GM04503 (cell line): ENCODE measurements at regions not wholly inside any gene's neighbourhood (a gene's known extent, or its start where the extent isn't known, plus 50 kb on each side); places are given as distances from the start of the nearest gene placed in this dataset.
A peak's percentile ranks its signal among the peaks of the same experiment; 100 is the strongest.
"Not testable (repeated sequence)": the region's sequence is repeated elsewhere in the genome, so short reads cannot be mapped to it uniquely, and the experiment has no call there.

Experiments
- DNase-seq: peaks from one replicate; pipeline ENCODE4 v3.0.0-alpha.2; 2012; ENCODE audit warnings: low read depth

DNA sequence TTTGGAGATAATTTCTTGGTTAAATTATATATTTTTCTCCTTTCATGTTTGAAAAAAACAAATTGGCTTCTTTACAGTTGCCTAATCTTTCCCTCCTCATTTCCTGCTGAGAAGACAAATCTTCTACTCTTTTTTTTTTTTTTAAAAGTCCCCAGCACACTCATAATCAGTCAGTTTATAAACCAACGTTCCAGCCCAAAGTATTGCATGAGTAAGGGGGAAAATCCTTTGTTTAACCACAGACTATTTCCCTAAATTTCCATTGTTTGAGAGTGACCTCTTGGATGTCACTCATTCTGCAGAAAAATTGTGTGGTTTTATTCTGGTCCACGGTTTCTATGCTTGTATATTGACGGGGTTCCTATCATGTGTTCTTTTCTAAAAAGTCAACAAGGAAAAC is 55.1 kb upstream of the TLR4 start:
- no peak for DNase-seq

DNA sequence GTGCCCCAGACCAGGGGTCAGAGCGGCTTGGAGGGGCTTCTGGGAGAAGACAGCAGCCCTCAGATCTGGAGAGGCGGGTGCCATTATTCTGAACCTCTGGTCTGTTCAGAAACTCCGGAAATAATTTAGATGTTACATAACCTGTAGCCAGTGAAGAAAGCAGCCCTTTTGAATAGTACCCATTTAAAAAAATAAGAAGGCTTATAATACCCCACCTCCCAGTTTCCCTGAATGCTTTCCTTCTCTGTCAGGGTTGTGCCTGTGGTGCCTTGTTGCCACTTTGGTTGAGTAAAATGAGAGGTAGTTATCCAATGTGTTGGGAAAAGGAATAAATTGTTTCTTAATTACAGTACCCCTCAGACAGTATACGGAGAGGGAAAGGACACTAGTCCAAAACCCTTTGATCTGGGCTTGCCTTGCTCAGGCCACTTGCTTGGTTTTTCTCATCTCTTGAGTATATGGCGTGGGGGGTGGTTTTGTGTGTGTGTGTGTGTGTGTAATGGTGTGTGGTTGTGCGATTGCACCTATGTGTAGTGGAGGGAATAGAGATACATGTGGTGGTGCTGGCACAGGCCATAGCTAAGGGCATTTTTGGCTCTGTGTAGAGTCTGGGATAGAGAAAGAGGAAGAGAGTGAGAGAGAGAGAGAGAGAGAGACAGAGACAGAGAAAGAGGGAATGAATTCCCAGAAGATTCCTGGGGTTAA is 59.1 kb upstream of the TLR4 start:
- DNase-seq, result no peak

DNA sequence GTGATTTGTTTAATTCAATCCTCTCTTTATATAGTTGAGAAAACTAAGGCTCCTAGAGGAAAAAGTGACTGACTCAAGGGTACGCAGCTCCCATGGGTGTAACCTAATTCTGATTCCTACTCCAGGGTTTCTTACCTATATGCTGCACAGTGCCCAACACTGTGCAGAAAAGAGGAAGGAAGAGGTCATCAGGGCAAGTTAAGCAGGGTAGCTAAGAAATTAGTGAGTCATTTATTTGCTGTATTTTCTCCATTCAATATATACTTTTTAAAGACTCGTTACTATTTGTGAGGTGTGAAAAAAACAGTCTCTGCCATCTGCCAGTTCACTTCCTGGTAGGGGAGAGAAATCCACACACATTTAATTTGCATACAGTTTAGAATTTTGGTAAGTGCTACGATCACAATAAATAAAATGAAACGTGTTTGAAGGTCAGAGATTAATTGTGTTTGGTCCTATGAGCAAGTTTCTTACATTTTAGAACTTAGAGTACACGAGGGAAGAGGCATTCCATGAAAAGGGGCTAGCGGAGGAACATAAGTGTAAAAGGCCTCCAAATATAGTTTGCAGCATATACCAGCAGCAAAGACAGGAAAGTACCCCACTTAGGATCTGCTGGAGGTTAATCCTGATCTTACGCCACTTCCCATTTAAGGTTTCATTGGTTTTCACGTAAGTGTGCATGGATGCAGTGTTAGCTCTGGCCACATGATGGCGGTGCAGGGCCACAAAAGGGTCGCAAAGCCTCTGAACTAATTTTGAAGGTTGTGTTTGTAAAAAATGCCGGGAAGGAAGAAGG is 59.9 kb upstream of the TLR4 start:
- DNase-seq, result peak; percentile 21

- no peak for DNase-seq
Observed at GRCh38 chr9:117643288-117643654, 60.9 kb upstream of the TLR4 start.

DNA sequence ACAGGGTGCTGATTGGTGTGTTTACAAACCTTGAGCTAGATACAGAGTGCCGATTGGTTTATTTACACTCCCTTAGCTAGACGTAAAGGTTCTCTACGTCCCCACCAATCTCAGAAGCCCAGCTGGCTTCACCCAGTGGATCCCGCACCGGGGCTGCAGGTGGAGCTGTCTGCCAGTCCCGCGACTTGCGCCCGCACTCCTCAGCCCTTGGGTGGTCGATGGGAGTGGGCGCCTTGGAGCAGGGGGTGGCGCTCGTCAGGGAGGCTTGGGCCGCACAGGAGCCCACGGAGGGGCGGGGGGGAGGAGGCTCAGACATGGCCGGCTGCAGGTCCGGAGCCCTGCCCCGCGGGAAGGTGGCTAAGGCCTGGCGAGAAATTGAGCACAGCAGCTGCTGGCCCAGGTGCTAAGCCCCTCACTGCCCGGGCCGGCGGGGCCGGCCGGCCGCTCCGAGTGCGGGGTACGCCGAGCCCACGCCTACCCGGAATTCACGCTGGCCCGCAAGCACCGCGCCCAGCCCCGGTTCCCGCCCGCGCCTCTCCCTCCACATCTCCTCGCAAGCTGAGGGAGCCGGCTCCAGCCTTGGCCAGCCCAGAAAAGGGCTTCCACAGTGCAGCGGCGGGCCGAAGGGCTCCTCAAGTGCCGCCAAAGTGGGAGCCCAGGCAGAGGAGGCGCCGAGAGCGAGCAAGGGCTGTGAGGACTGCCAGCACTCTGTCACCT is 61.5 kb upstream of the TLR4 start:
- DNase-seq, result not testable (repeated sequence)

GRCh38 chr9:117636681-117637080 is 67.5 kb upstream of the TLR4 start:
- no peak for DNase-seq

GRCh38 chr9:117625154-117625553 is 79.0 kb upstream of the TLR4 start:
- no peak for DNase-seq

- DNase-seq, result no peak
Observed at GRCh38 chr9:117624106-117624505, 80.1 kb upstream of the TLR4 start.

GRCh38 chr9:117622347-117622746 is 81.9 kb upstream of the TLR4 start:
- DNase-seq, result no peak

DNA sequence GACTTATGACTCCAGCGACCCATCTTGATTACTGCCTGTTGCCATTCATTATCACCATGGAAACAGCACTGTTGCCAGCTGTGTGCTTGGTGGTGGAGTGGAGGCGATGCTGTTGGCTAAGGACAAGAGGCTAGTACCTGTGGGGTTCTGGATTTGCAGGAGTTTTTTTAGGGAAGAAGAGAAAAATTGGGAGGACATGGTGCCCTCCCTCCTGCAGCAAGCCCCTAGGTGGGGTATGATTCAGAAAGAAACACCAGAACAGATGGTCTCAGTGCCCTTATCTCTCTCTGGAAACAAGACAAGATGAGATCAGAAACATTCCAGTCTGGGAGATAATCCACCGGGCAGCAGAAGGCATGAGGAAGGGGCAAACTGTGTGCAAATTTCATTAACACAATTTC is 87.8 kb upstream of the TLR4 start:
- no peak for DNase-seq

GRCh38 chr9:117612317-117612716 is 91.9 kb upstream of the TLR4 start:
- DNase-seq, result no peak

DNA sequence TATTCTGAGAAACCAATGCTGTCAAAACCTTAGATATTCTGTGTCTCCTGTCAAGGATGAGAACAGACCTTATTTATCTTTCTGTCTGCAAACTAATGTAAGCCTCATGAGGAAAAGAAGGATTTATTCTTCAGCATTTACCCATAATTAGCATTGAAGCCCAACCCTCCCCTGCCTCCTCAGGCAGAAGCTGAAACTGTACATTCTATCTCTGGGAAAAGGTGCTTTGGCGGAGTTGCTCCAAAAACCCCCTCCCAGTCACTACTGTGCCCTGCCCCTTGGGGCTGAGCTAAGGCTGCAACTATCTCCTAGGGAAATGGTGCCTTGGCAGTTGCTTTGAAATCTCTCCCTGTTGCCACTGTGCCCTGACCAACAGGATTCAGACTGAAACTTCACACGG is 106.2 kb upstream of the TLR4 start:
- no peak for DNase-seq

DNA sequence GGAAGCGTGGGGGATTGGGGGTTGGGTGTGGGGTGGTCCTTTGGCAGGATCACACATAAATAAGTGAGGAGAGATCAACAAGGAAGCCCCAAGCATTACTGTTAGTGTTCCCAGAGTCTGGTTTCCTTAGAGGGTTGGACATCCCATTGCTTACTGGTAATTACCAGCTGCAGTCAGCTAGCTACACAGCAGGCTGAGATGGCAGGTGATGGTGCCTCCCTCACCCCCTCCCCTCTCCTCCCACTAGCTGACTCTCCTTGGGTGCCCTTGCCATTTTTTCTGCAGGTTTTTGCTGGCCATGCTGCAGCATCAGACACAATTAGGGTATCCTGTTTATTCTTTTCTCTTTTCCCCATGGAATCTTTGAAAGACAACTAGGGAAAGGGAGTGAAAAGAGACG is 107.5 kb upstream of the TLR4 start:
- DNase-seq, result no peak

DNA sequence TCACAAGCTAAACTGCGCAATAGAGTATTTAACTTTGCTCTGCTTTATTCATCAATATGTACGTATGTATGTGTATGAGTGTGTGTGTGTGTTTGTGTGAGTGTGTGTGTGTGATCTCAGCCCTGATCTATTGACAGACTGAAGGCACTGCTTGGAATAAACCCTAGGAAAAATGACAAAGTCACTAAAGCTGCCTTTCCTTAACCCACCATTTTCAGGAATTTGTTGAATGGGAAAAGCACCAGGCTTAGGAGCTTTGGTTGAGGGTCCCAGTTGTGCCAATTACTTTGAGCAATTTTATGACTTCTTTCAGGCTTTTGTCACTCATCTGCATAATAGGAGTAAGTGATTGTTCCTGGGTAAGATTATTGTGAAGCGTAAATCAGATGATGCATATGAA is 108.6 kb upstream of the TLR4 start:
- no peak for DNase-seq

- DNase-seq, result no peak
Observed at GRCh38 chr9:117587263-117587662, 116.9 kb upstream of the TLR4 start.

DNA sequence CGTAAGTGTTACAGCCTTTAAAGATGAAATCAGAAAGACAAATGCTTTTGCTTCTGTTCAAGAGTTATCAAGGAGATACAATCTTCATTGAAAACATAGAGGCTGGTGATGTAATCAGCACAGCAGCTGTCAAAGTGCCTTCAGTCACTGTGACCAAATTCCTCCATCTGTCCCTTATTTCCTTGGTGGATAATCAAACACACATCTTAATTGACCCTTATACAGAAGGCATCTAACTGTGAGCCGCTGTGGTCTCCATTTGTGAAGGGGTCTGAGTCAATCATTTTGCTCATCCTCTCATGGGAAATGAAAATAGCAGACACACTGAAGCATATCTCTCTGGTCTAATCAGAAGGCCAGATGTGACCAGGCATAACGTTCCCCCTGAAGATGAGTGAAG is 130.1 kb upstream of the TLR4 start:
- DNase-seq, result no peak

- no peak for DNase-seq
Observed at GRCh38 chr9:117564839-117565238, 139.4 kb upstream of the TLR4 start.

DNA sequence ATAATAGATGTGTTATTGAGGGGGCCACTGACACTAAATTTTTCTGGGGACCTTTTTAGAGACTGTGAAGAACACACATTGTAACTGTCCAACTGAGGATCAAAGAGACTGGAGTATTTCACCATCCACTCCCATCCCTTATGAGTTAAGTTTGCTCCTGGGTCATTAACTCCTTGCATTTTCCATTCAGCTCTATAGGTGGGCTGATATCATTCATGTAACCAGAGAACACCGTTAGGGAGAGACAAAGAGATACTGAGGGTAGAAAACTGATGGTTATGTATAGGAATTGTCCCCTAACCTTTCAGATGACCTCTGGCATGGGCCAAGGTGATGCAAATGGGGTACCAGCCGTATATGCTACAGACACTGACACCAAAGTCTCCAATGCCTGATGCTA is 142.4 kb upstream of the TLR4 start:
- DNase-seq, result no peak

- DNase-seq, result no peak
Observed at GRCh38 chr9:117555964-117556629, 141.2 kb upstream of the ASTN2 start.

GRCh38 chr9:117552811-117553210 is 138.0 kb upstream of the ASTN2 start:
- no peak for DNase-seq

DNA sequence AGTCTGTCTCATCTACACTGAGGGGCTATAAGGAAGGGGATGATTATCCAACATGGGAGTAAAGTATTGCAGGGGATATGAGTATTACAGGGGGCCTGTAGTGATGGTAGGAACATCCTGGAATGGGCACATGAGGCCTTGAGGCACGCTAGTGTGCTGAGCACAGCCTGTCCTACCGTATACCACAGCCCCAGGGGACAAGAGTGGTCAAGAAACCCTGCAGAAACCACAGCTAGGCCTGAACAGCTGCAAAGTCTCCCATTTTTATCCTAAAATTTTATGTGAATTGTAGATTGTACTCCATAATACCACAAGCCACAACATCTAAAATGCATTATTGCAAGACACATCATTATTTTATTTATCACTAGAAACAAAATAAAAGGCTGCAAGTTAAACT is 136.3 kb upstream of the ASTN2 start:
- DNase-seq, result no peak

DNA sequence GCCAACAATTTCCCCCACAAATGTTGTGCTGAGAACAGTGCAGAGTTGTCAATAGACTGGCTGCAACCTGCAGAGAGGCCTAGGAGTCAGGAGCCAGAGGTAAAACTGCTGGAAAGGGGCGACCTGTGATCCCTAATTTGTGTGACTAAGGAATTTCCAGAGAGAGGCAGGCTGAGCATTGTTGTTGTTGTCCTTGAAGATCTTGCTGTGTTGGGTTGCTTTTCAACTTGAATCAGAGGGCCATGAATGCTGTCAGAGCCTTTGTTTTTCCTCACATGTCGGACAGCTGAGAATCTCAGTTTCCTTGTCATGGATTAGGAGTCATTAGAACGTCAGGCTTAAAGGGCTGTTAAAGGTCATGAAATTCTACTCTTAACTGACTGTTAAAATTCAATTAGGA is 134.6 kb upstream of the ASTN2 start:
- no peak for DNase-seq

- DNase-seq, result no peak
Observed at GRCh38 chr9:117548556-117548955, 133.7 kb upstream of the ASTN2 start.
